Hematopoietic multipotent progenitor cell (in vitro differentiated cells): ENCODE measurements at regions not wholly inside any gene's neighbourhood (a gene's known extent, or its start where the extent isn't known, plus 50 kb on each side); places are given as distances from the start of the nearest gene placed in this dataset.
"Not testable (repeated sequence)": the region's sequence is repeated elsewhere in the genome, so short reads cannot be mapped to it uniquely, and the experiment has no call there.

Source experiments
- DNase-seq, 3 donors: peaks; one replicate each; pipeline ENCODE4 v3.0.0-alpha.2; 2011 to 2015; ENCODE audit warnings: low read depth in 2 of 3, low spot score in 2 of 3

GRCh38 chr14:105851716-105852377, 325.5 kb downstream of the TMEM121 start:
- no peak for DNase-seq

GRCh38 chr14:105852378-105853088, 326.1 kb downstream of the TMEM121 start:
- DNase-seq, result no peak

GRCh38 chr14:105853089-105853906, 326.9 kb downstream of the TMEM121 start:
- no peak for DNase-seq

- DNase-seq, result no peak
Measured at GRCh38 chr14:105853907-105854599, 327.7 kb downstream of the TMEM121 start.

GRCh38 chr14:105854600-105855245, 328.3 kb downstream of the TMEM121 start:
- DNase-seq, result no peak

GRCh38 chr14:105855246-105855892, 329.0 kb downstream of the TMEM121 start:
- DNase-seq, result no peak

- DNase-seq, result no peak
Measured at GRCh38 chr14:105855893-105856675, 329.7 kb downstream of the TMEM121 start.

GRCh38 chr14:105856676-105857219, 330.4 kb downstream of the TMEM121 start:
- DNase-seq, result no peak

- no peak for DNase-seq
Measured at GRCh38 chr14:105857220-105857825, 330.9 kb downstream of the TMEM121 start.

GRCh38 chr14:105857826-105858675, 331.7 kb downstream of the TMEM121 start:
- peak in 1 of 3 donors; percentile 17 for DNase-seq

- no peak for DNase-seq
Measured at GRCh38 chr14:105858676-105859025, 332.3 kb downstream of the TMEM121 start.

GRCh38 chr14:105859073-105859716, 332.8 kb downstream of the TMEM121 start:
- DNase-seq, result not testable (repeated sequence)

- no peak for DNase-seq
Measured at GRCh38 chr14:105859717-105860614, 333.6 kb downstream of the TMEM121 start.

GRCh38 chr14:105860615-105861580, 334.5 kb downstream of the TMEM121 start:
- no peak for DNase-seq

GRCh38 chr14:105861985-105862465, 335.6 kb downstream of the TMEM121 start:
- peak in 2 of 3 donors; percentile 92 to 96 for DNase-seq
